Upper lobe of left lung (tissue), 4 donors: ENCODE measurements at regions not wholly inside any gene's neighbourhood (a gene's known extent, or its start where the extent isn't known, plus 50 kb on each side); places are given as distances from the start of the nearest gene placed in this dataset.

ENCODE experiments used
- POLR2A ChIP-seq, 4 donors: fragments of 450-650 bp; IDR thresholded peaks; one replicate each; pipeline ENCODE4 v1.5.1; 2016 to 2017; ENCODE audit warnings: antibody characterized with exemption in 4 of 4, mild to moderate bottlenecking in 2 of 4
- TF ChIP-seq, protein P1 (sequence below), 6 experiments: fragments of 450-650 bp in 4 of 6; fragments of 200-600 bp in 2 of 6; sonication (generic) in 2 of 6; IDR thresholded peaks; one replicate each; pipeline ENCODE4 v1.5.1; 2016 to 2019; ENCODE audit warnings: antibody characterized with exemption in 6 of 6

DNA sequence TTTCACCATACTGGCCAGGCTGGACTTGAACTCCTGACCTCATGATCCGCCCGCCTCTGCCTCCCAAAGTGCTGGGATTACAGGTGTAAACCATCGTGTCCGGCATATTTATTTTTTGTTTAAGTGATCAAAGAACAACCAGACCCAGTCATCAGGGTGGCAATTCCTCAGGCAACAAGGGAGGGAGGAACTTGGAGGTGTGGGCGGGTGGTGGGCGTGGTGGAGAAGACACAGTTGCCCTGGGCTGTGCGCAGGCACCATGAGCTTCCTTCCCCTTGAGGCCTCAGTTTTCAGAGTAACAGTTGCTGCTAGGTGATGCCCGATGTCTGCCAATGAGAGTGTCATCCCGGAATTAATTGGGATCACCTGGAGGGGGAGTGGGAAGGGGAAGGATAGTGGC, 191.7 kb downstream of the ALG10 start:
- TF ChIP-seq, protein P1, sequence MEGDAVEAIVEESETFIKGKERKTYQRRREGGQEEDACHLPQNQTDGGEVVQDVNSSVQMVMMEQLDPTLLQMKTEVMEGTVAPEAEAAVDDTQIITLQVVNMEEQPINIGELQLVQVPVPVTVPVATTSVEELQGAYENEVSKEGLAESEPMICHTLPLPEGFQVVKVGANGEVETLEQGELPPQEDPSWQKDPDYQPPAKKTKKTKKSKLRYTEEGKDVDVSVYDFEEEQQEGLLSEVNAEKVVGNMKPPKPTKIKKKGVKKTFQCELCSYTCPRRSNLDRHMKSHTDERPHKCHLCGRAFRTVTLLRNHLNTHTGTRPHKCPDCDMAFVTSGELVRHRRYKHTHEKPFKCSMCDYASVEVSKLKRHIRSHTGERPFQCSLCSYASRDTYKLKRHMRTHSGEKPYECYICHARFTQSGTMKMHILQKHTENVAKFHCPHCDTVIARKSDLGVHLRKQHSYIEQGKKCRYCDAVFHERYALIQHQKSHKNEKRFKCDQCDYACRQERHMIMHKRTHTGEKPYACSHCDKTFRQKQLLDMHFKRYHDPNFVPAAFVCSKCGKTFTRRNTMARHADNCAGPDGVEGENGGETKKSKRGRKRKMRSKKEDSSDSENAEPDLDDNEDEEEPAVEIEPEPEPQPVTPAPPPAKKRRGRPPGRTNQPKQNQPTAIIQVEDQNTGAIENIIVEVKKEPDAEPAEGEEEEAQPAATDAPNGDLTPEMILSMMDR (IDR thresholded peaks at IDR 0.05): no peak
- TF ChIP-seq POLR2A (IDR thresholded peaks at IDR 0.05): no peak
